ENCODE measurements at regions not wholly inside any gene's neighbourhood (a gene's known extent, or its start where the extent isn't known, plus 50 kb on each side); places are given as distances from the start of the nearest gene placed in this dataset.

GRCh38 chr11:121958323-121958970, 157.6 kb downstream of the BLID start:
- no peaks in the 10 kb centered on the region for H3K9me3 ChIP-seq (ENCODE audit: control insufficient read depth in 1 of 2, insufficient read depth in 1 of 2, low read depth in 1 of 2, low read length in 2 of 2)
- intact Hi-C loops (cut with micrococcal nuclease): no loop called here
- no peak overlapping the region for H3K9ac ChIP-seq (ENCODE audit: low read length)
- no peaks in the 10 kb centered on the region for H3K79me2 ChIP-seq (ENCODE audit: insufficient read depth, low read length)
- no TSS peak for BruUV-seq (replicated peaks)
- no peaks in the 10 kb centered on the region for H3K9me2 ChIP-seq (ENCODE audit: insufficient read depth)
- ChIA-PET POLR2A (no interaction called here), CTCF (no interaction called here), RAD21 (ENCODE audit: low non-redundant PET in 1 of 2, low total read pairs in 2 of 2, uncharacterized antibody in 2 of 2, unreplicated experiment in 2 of 2) (no interaction called here)
- ATAC-seq (no peak), DNase-seq (ENCODE audit: low read depth, low spot score) (no peak)
- H4K20me1 ChIP-seq (ENCODE audit: insufficient read depth): no peaks in the 10 kb centered on the region
- no peak overlapping the region for H3K27ac ChIP-seq (ENCODE audit: low read depth, low read length)
- TF ChIP-seq CTCF (IDR thresholded peaks at IDR 0.05 in 2 of 3, conservative IDR thresholded peaks at IDR 0.05 in 1 of 3; ENCODE audit: borderline replicate concordance in 1 of 3, insufficient read depth in 1 of 3, low read depth in 2 of 3, low read length in 2 of 3): no peak
- no peak for TF ChIP-seq ZFX (IDR thresholded peaks at IDR 0.05)
- no peak for TF ChIP-seq POLR2AphosphoS5 (IDR thresholded peaks at IDR 0.05; ENCODE audit: low read depth, low read length)
- no peak for TF ChIP-seq SIN3A (IDR thresholded peaks at IDR 0.05; ENCODE audit: low read depth)
- TF ChIP-seq RAD21 (IDR thresholded peaks at IDR 0.05; ENCODE audit: low read depth): no peak
- TF ChIP-seq MAX (IDR thresholded peaks at IDR 0.05): no peak
- H2AFZ ChIP-seq (ENCODE audit: low read depth, low read length, poor library complexity, severe bottlenecking): no peak overlapping the region
- H3K4me1 ChIP-seq (ENCODE audit: control insufficient read depth in 1 of 2, insufficient read depth in 2 of 2, low read length in 2 of 2): no peaks in the 10 kb centered on the region
- H3K36me3 ChIP-seq (ENCODE audit: control insufficient read depth in 1 of 2, insufficient read depth in 2 of 2, low read length in 2 of 2): no peaks in the 10 kb centered on the region
- H3K4me2 ChIP-seq (ENCODE audit: low read length): no peak overlapping the region
- no peak overlapping the region for H3K4me3 ChIP-seq (replicated peaks in 1 of 2; ENCODE audit: low read depth in 1 of 2, low read length in 2 of 2)
- H3K27me3 ChIP-seq (ENCODE audit: insufficient read depth, low read length): no peaks in the 10 kb centered on the region

GRCh38 chr11:121953122-121953521, 162.9 kb downstream of the BLID start:
- no TSS peak for BruUV-seq (replicated peaks)
- RAD21 ChIA-PET (ENCODE audit: low non-redundant PET in 1 of 2, low total read pairs in 2 of 2, uncharacterized antibody in 2 of 2, unreplicated experiment in 2 of 2): no interaction called here
- Histone ChIP-seq H3K36me3 (ENCODE audit: control insufficient read depth in 1 of 2, insufficient read depth in 2 of 2, low read length in 2 of 2) (no peaks in the 10 kb centered on the region), H4K20me1 (ENCODE audit: insufficient read depth) (no peaks in the 10 kb centered on the region), H3K9me2 (ENCODE audit: insufficient read depth) (no peaks in the 10 kb centered on the region), H3K79me2 (ENCODE audit: insufficient read depth, low read length) (no peaks in the 10 kb centered on the region), H2AFZ (ENCODE audit: low read depth, low read length, poor library complexity, severe bottlenecking) (no peak overlapping the region), H3K4me3 (replicated peaks in 1 of 2; ENCODE audit: low read depth in 1 of 2, low read length in 2 of 2) (no peak overlapping the region), H3K9ac (ENCODE audit: low read length) (no peak overlapping the region), H3K4me2 (ENCODE audit: low read length) (no peak overlapping the region), H3K27ac (ENCODE audit: low read depth, low read length) (no peak overlapping the region), H3K4me1 (ENCODE audit: control insufficient read depth in 1 of 2, insufficient read depth in 2 of 2, low read length in 2 of 2) (no peaks in the 10 kb centered on the region), H3K27me3 (ENCODE audit: insufficient read depth, low read length) (no peaks in the 10 kb centered on the region), H3K9me3 (ENCODE audit: control insufficient read depth in 1 of 2, insufficient read depth in 1 of 2, low read depth in 1 of 2, low read length in 2 of 2) (no peaks in the 10 kb centered on the region)
- POLR2A ChIA-PET: no interaction called here
- DNase-seq (ENCODE audit: low read depth, low spot score): no peak
- CTCF ChIA-PET: no interaction called here
- ATAC-seq: no peak
- intact Hi-C loops (cut with micrococcal nuclease): no loop called here
- TF ChIP-seq SP1 (IDR thresholded peaks at IDR 0.05; ENCODE audit: low read depth): no peak
- no peak for TF ChIP-seq JUND (IDR thresholded peaks at IDR 0.05)
- no peak for TF ChIP-seq MAX (IDR thresholded peaks at IDR 0.05)
- TF ChIP-seq ZNF274 (IDR thresholded peaks at IDR 0.05; ENCODE audit: low read depth, low read length): no peak
- TF ChIP-seq TCF7L2 (IDR thresholded peaks at IDR 0.05; ENCODE audit: borderline replicate concordance, extremely low read depth, insufficient read depth, insufficient read length): no peak
- TF ChIP-seq CEBPB (IDR thresholded peaks at IDR 0.05; ENCODE audit: low read depth): no peak
- TF ChIP-seq REST (IDR thresholded peaks at IDR 0.05; ENCODE audit: low read depth): no peak

Measured in HCT116 (cell line).